Stimulated activated CD4-positive, alpha-beta T cell treated with anti-CD3 and anti-CD28 coated beads, TNF-alpha, amount 100 ng/mL, for 48 hours (primary cell): ENCODE measurements at regions not wholly inside any gene's neighbourhood (a gene's known extent, or its start where the extent isn't known, plus 50 kb on each side); places are given as distances from the start of the nearest gene placed in this dataset.

Source experiments
- DNase-seq, 3 donors: peaks; one replicate each; pipeline ENCODE4 v3.0.0-alpha.2; 2020; ENCODE audit warnings: low read depth in 3 of 3

DNA sequence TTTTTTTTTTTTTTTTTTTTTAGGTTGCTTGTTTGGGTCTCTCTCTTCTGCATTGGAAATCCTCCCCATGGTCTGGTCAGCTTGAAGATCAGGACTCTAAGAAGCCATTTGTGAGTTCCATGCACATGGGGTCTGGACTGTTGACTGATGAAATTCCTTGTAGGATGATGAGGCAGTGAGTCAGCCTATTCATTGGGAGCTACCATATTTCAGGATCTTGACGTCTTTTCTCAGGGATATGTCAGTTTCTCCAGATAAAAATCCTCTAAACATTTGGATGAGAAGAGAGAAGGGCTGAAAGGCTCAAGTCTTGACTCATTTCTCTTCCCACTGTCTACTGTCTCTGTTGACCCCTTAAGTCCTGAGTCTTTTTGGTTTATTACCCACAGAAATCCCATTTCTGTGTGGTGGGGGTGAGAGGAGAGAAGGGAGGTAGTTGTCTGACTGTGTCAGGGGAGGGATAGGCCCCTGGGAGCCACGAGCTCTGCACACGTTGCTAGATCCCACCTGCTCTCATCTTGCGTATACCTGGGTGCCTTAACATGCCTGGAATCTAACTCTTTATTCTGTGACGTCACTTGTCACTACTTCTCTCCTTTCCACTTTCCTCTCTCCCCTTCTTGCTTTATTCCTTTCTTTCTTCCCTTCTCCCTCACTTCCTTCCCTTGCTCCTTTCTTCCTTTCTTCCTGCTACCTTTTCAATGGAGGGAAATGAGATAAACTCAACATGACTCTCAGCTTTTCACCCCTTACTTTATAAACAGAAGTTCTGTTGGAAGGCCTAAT is 333.1 kb upstream of the XYLT1 start:
- no peak for DNase-seq

DNA sequence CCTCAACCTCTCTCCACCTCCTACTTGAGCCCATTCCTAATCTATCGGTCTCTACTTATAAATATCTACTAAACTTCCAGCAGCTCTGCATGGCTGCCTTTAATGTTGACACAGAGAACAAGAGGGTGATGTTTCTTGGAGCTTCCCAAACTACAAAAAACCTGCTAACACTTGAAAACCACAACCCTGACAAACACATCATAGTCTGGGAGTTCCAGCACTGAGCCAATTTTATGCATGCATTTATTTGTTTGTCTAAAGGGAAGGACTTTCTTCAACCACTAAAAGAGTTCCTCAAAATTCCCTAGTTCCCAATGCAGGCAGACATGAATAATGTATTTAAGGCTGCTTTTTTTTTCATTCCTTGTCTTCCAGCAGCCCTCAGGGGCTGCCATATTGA is 331.8 kb upstream of the XYLT1 start:
- no peak for DNase-seq

DNA sequence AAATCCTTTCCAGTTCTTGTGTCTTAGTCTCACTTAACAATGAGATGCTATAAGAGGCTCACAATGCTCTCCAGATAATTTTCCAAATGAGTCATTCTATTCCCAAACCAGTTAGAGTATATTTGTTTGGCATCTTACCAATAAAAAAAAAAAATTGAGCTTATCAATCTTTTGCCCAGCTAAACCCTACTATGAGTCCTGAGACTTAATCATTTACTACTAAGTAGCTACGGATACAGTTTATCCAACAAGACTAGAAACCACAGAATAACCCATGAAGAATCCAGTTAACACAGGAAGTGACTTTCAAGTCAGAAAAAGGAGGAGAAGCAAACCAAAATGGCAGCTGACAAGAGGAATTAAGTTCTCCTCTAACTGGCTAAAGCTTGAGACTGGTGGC is 330.3 kb upstream of the XYLT1 start:
- DNase-seq, result no peak

DNA sequence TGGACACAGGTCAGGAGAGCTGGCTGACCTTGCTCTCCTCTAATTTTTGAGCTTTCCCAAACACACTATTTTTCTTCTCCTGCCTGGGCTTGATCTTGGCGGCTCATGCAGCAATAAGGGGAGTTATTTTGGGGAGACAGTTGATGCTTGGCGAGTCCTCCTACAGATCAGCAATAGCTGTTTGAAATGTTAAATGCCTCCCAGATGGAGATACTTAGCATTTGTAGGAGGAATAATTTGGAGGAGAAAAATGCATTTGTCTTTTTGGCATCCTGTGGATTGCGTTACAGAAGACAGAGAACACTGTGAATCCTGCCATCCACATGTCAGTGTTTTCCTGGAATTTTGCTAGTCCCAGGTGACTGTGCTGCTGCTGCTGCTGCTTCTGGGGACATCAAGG is 328.0 kb upstream of the XYLT1 start:
- no peak for DNase-seq

GRCh38 chr16:17793354-17793753 is 322.6 kb upstream of the XYLT1 start:
- no peak for DNase-seq

DNA sequence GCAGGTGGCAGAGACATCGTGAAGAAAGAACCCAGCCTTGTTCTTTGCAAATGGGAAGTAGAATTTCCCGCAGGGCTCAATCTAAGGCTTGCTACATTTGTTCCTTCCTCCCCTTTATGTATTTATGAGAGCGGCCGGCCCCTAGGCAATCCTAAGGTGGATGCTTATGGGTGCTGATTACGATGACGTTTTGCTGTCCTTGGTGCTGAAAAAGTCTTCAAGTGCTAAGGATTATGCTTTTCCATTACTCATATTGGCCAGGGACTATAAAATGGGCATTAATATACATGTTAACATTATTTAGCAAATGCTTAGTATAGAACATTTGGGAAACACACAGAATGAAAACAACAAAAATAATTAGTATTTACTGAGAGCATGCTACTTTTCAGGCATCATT is 313.3 kb upstream of the XYLT1 start:
- DNase-seq, result no peak

GRCh38 chr16:17780181-17780580 is 309.4 kb upstream of the XYLT1 start:
- no peak for DNase-seq

DNA sequence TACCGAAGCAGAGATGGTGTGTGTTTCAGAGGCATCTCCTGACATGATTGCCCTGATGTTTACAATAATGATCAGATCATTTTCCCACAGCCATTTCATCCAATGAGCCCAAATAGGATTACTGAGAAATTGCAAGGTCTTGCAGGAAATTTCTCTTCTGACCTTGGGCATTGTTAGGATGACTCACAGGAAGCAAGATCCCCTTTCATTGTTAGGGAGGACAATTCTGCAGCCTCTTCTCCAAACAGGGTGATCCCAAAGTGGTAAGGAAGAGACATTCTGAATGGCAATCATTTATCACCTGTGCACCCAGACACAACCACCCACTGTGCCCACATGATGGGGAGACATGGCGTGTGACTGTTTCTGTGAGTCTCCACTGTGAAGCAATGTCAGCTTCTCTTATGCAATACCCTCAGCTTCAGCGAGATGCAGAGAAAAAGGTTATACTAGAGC is 306.7 kb upstream of the XYLT1 start:
- DNase-seq, result no peak

DNA sequence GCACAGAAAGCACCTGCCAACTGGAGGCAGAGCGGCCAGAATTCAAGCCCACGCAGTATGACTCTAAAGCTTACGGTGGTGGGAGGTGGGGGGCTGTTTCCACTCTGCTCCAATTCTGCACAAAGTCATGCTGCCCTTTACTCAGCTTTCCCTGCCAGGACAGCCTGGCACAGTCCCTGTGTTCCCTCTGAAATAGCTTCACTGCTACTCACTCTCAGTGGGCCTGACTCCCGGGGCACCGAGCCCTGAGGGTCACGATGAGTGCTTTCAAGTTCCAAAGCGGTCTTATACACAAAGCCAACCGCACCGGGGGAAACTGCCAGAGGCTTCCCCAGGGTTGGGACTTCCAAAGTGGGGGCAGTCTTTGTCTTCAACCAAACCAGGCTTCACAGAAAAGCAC is 306.1 kb upstream of the XYLT1 start:
- no peak for DNase-seq

- DNase-seq, result no peak
Measured at GRCh38 chr16:17776465-17776864, 305.7 kb upstream of the XYLT1 start.

GRCh38 chr16:17775061-17775460 is 304.3 kb upstream of the XYLT1 start:
- DNase-seq, result no peak

GRCh38 chr16:17773698-17774101 is 302.9 kb upstream of the XYLT1 start:
- no peak for DNase-seq

- no peak for DNase-seq
Measured at GRCh38 chr16:17770104-17770503, 299.3 kb upstream of the XYLT1 start.

GRCh38 chr16:17769065-17769464 is 298.3 kb upstream of the XYLT1 start:
- DNase-seq, result no peak

DNA sequence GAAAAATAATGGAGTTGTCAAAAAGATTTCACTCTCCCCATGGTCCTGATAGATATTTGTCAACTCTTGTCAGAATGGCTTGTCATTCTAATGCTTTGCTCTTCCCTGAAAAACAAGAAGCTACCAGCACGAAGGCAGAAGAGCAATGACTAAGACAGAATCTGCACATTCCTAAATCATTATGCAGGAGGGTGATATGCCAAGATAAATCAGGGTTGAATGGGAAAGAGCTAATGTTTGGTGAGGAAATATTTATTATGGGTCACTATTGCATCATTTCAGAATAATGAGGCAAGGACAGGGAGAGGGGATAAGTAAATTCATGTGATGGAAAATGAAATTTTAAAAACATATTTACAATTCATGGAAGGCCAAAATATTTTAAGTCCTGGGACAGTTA is 297.5 kb upstream of the XYLT1 start:
- no peak for DNase-seq

GRCh38 chr16:17766012-17766411 is 295.3 kb upstream of the XYLT1 start:
- DNase-seq, result no peak

GRCh38 chr16:17759451-17760390 is 289.0 kb upstream of the XYLT1 start:
- no peak for DNase-seq

DNA sequence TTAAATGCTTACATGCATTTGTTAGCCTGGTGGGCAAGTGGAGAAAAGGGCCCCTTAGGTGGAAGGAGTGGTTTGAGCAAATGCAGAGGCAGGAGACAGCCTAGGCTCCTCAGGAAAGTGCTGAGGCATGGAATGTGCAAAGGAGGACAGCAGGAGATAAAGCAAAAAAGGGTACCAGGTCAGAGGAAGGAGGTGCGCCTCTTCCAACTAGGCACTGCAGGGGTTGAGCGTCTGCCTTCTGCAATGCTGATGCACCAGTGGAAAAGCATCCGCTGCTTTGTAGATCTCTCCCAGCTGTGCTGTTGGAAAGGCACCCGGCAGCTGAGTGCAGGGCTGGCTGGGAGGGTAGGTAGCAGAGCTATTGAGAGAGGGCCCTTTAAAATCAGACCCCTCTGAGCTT is 287.0 kb upstream of the XYLT1 start:
- no peak for DNase-seq

DNA sequence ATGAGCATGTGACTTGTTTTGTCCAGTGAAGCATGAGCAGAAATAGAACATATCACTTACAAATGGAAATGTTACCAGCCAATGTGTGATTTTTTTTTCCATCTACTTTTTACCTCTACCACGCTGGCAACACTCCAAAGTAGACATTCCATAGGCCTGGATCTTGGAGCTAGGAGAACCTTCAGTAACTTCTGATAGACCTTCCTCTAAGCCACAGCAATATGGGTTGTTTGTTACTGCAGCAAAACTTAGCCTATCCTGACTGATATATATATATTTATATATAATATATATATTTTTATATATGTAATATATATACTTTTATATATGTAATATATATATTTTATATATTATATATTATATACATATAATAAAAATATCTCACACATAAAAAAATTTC is 284.4 kb upstream of the XYLT1 start:
- DNase-seq, result no peak

GRCh38 chr16:17753434-17753833 is 282.7 kb upstream of the XYLT1 start:
- no peak for DNase-seq

DNA sequence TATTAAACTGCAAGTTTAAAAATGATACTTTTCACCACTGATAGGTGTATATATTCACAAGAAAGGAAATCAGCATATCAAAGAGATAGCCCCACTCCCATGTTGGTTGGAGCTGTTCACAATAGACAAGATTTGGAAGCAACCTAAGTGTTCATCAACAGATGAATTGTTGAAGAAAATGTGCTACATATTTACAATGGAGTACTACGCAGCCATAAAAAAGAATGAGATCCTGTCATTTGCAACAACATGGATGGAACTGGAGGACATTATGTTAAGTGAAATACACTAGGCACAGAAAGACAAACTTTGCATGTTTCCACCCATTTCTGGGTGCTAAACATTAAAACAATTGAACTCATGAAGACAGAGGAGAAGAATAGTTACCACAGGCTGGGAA is 278.9 kb upstream of the XYLT1 start:
- DNase-seq, result no peak

GRCh38 chr16:17748044-17748719 is 277.4 kb upstream of the XYLT1 start:
- no peak for DNase-seq
